ENCODE measurements at regions not wholly inside any gene's neighbourhood (a gene's known extent, or its start where the extent isn't known, plus 50 kb on each side); places are given as distances from the start of the nearest gene placed in this dataset.

DNA sequence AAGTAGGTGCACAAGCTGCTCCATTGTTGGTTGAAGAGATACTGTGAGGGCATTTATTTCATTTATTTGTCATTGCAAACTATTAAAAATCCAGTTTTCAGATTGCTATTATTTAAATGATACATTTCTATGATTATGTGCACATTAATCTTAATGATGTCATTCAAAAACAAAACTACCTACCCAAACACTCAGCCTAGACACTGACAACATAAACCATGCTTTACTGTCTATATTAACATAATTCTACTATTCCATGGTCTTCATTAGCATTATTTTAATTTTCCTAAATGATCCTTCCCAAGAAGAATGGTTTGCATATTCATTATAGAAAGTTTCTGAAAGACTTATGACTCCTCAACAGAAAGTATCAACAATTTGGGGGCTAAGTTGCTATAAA is 813.0 kb upstream of the SLITRK5 start:
- Histone ChIP-seq H3K36me3 (ENCODE audit: insufficient read depth, low read length) (no peaks in the 10 kb centered on the region), H3K9me3 (ENCODE audit: low read depth, low read length) (no peaks in the 10 kb centered on the region), H3K4me3 (no peak overlapping the region), H3K9ac (ENCODE audit: insufficient read length) (no peak overlapping the region), H3K27ac (no peak overlapping the region)
- no peak for TF ChIP-seq EZH2 (IDR thresholded peaks at IDR 0.05)
- TF ChIP-seq FOXP2 (optimal IDR thresholded peaks at IDR 0.05; ENCODE audit: control extremely low read depth, extremely low read length, insufficient read depth), result no peak
- no peak for TF ChIP-seq POLR2AphosphoS5 (IDR thresholded peaks at IDR 0.05; ENCODE audit: borderline replicate concordance, low read depth, low read length)
- no peak for DNase-seq (ENCODE audit: low read depth, low spot score)

DNA sequence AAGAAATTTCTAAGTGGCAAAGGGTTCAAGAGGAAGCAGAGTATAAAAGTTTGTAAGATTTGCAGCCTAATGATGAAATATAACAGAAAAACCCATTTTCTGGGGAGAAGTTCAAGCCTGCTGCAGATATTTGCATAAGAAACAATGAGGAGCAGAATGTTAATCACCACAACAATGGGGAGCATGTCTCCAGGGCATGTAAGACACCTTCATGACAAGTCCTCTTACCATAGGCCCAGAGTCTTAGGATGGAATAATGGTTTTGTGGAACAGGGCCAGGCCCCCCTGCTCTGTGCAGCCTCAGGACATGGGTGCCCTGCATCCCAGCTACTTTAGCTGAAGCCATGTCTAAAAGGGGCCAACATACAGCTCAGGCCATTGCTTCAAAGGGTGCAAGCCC is 809.0 kb upstream of the SLITRK5 start:
- no peak for TF ChIP-seq EZH2 (IDR thresholded peaks at IDR 0.05)
- TF ChIP-seq FOXP2 (optimal IDR thresholded peaks at IDR 0.05; ENCODE audit: control extremely low read depth, extremely low read length, insufficient read depth), result no peak
- no peak for TF ChIP-seq POLR2AphosphoS5 (IDR thresholded peaks at IDR 0.05; ENCODE audit: borderline replicate concordance, low read depth, low read length)
- Histone ChIP-seq H3K9me3 (ENCODE audit: low read depth, low read length) (no peaks in the 10 kb centered on the region), H3K9ac (ENCODE audit: insufficient read length) (no peak overlapping the region), H3K36me3 (ENCODE audit: insufficient read depth, low read length) (no peaks in the 10 kb centered on the region), H3K4me3 (no peak overlapping the region), H3K27ac (no peak overlapping the region)
- DNase-seq (ENCODE audit: low read depth, low spot score), result no peak

DNA sequence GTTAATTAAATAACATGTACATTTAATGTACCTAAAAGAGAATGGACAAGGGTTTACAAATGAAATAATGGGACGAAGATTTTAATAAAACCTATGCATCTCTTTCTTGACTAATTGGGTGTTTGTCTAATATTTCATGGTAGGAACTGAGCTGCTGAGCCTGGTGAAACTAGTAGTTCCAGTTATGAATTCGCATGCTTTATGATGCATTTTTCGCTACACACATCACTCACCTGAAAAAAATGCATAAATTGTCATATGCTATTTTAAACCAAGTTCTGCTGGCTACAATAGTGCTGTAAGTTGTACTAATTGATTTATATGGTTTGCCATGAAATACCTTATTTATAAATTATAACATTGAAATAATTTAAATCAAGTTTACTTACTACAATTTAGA is 806.8 kb upstream of the SLITRK5 start:
- no peaks in the 10 kb centered on the region for H3K9me3 ChIP-seq (ENCODE audit: low read depth, low read length)
- no peak overlapping the region for H3K27ac ChIP-seq
- H3K36me3 ChIP-seq (ENCODE audit: insufficient read depth, low read length), result no peaks in the 10 kb centered on the region
- H3K4me3 ChIP-seq, result no peak overlapping the region
- no peak for TF ChIP-seq POLR2AphosphoS5 (IDR thresholded peaks at IDR 0.05; ENCODE audit: borderline replicate concordance, low read depth, low read length)
- no peak for TF ChIP-seq FOXP2 (optimal IDR thresholded peaks at IDR 0.05; ENCODE audit: control extremely low read depth, extremely low read length, insufficient read depth)
- TF ChIP-seq EZH2 (IDR thresholded peaks at IDR 0.05), result no peak
- DNase-seq (ENCODE audit: low read depth, low spot score), result no peak
- no peak overlapping the region for H3K9ac ChIP-seq (ENCODE audit: insufficient read length)

DNA sequence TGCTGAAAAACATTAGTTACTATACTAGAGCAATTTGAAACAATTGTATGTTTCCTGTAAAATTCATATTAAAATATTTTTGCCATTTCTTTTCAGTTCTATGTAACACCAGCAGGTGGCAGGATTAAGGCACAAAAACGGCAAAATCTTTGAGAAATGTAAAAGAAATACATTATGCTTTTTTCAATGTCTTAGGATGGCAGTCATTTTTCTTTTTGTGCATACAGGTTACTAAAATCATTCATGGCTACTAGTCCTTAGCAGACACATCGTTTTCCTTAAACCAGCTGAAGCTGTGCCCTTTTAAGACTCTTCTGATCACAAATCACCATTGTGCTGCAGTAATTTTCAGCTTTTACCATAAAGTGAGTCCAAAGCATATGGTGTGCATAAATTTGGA is 800.7 kb upstream of the SLITRK5 start:
- no peak overlapping the region for H3K4me3 ChIP-seq
- H3K9me3 ChIP-seq (ENCODE audit: low read depth, low read length), result no peaks in the 10 kb centered on the region
- no peak overlapping the region for H3K9ac ChIP-seq (ENCODE audit: insufficient read length)
- DNase-seq (ENCODE audit: low read depth, low spot score), result peak; percentile 26
- no peak for TF ChIP-seq FOXP2 (optimal IDR thresholded peaks at IDR 0.05; ENCODE audit: control extremely low read depth, extremely low read length, insufficient read depth)
- no peak for TF ChIP-seq POLR2AphosphoS5 (IDR thresholded peaks at IDR 0.05; ENCODE audit: borderline replicate concordance, low read depth, low read length)
- no peak for TF ChIP-seq EZH2 (IDR thresholded peaks at IDR 0.05)
- H3K27ac ChIP-seq, result no peak overlapping the region
- no peaks in the 10 kb centered on the region for H3K36me3 ChIP-seq (ENCODE audit: insufficient read depth, low read length)

DNA sequence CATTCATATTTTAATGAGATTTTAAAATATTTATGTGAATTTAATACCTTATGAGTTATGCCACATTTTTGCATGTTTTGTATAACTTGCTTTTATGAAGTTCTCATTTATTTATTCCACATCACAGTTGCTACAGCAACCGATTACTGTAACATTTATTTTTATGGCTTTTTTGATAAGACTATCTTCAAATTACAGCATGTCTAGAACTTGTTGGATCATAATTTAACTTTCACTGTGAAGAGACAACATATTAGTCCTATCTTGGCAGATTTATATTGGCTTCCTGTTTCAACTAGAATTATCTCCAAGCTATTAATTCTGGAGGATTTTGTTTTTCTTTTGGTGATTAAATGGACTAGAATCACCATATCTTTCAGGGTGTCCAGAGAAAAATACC is 793.7 kb upstream of the SLITRK5 start:
- no peak for DNase-seq (ENCODE audit: low read depth, low spot score)
- TF ChIP-seq FOXP2 (optimal IDR thresholded peaks at IDR 0.05; ENCODE audit: control extremely low read depth, extremely low read length, insufficient read depth), result peak; percentile 35
- no peak for TF ChIP-seq POLR2AphosphoS5 (IDR thresholded peaks at IDR 0.05; ENCODE audit: borderline replicate concordance, low read depth, low read length)
- no peak for TF ChIP-seq EZH2 (IDR thresholded peaks at IDR 0.05)
- H3K36me3 ChIP-seq (ENCODE audit: insufficient read depth, low read length), result no peaks in the 10 kb centered on the region
- no peaks in the 10 kb centered on the region for H3K9me3 ChIP-seq (ENCODE audit: low read depth, low read length)
- H3K27ac ChIP-seq, result no peak overlapping the region
- no peak overlapping the region for H3K9ac ChIP-seq (ENCODE audit: insufficient read length)
- H3K4me3 ChIP-seq, result no peak overlapping the region

DNA sequence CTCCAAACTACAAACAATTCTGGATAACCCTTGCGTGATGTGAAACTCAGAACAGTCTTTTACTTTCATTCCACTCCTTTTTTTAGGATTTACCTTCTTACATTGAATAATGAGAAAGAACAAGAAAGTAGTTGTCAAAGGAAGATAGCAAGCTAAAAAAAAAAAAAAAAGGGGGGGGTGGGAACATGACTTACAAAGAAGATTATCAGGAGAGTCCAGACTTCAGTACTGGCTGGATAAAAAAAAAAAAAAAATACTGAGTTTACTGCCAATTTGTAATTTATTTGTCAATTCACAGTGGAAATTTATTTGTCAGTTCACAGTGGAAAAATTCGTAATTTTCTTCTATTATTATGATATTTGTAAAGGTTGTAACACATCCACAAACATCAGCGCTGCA is 792.4 kb upstream of the SLITRK5 start:
- no peak overlapping the region for H3K9ac ChIP-seq (ENCODE audit: insufficient read length)
- no peak for DNase-seq (ENCODE audit: low read depth, low spot score)
- H3K36me3 ChIP-seq (ENCODE audit: insufficient read depth, low read length), result no peaks in the 10 kb centered on the region
- H3K9me3 ChIP-seq (ENCODE audit: low read depth, low read length), result no peaks in the 10 kb centered on the region
- H3K27ac ChIP-seq, result no peak overlapping the region
- TF ChIP-seq FOXP2 (optimal IDR thresholded peaks at IDR 0.05; ENCODE audit: control extremely low read depth, extremely low read length, insufficient read depth) (no peak), EZH2 (IDR thresholded peaks at IDR 0.05) (no peak), POLR2AphosphoS5 (IDR thresholded peaks at IDR 0.05; ENCODE audit: borderline replicate concordance, low read depth, low read length) (no peak)
- H3K4me3 ChIP-seq, result no peak overlapping the region

DNA sequence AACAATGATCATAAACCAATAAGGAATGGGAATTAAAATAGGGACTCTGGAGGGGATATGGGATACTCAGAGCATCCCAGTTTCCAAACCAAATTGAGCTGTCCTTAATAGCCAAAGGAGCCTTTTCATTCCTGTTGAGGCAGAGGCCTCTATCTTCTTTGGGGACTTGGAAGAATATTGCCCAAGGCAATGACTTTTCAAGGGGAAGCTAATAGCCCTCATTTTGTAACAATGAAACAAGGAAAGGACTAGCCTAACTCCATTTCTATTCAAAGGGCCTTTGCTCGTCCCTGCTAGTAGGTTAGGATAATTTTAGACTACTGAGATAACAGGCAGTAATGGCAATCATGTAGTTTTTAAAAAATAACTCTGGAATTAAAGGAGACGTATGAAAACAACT is 789.8 kb upstream of the SLITRK5 start:
- no peak for TF ChIP-seq EZH2 (IDR thresholded peaks at IDR 0.05)
- TF ChIP-seq POLR2AphosphoS5 (IDR thresholded peaks at IDR 0.05; ENCODE audit: borderline replicate concordance, low read depth, low read length), result no peak
- TF ChIP-seq FOXP2 (optimal IDR thresholded peaks at IDR 0.05; ENCODE audit: control extremely low read depth, extremely low read length, insufficient read depth), result no peak
- no peaks in the 10 kb centered on the region for H3K9me3 ChIP-seq (ENCODE audit: low read depth, low read length)
- H3K36me3 ChIP-seq (ENCODE audit: insufficient read depth, low read length), result no peaks in the 10 kb centered on the region
- no peak overlapping the region for H3K9ac ChIP-seq (ENCODE audit: insufficient read length)
- DNase-seq (ENCODE audit: low read depth, low spot score), result no peak
- no peak overlapping the region for H3K27ac ChIP-seq
- no peak overlapping the region for H3K4me3 ChIP-seq

DNA sequence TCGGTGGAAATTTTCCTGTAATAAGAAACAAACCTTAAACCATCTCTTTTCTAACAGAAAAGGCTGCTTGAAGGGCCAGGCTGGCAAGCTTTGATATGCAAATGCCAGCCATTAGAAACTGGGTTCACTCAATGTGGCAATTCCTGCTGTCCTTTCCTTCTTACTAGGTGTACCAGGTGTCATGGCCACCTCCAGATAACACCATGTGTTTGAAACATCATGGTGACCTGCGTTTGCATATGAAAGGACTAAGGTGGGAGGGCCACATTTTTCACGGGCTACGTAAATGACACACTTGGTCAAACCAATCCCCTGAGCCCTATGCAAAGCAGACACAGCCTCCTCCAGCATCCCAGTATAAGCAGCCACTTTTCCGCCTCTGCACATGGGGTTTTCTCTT is 789.1 kb upstream of the SLITRK5 start:
- H3K27ac ChIP-seq, result no peak overlapping the region
- H3K36me3 ChIP-seq (ENCODE audit: insufficient read depth, low read length), result no peaks in the 10 kb centered on the region
- no peaks in the 10 kb centered on the region for H3K9me3 ChIP-seq (ENCODE audit: low read depth, low read length)
- no peak for DNase-seq (ENCODE audit: low read depth, low spot score)
- TF ChIP-seq FOXP2 (optimal IDR thresholded peaks at IDR 0.05; ENCODE audit: control extremely low read depth, extremely low read length, insufficient read depth) (no peak), POLR2AphosphoS5 (IDR thresholded peaks at IDR 0.05; ENCODE audit: borderline replicate concordance, low read depth, low read length) (no peak), EZH2 (IDR thresholded peaks at IDR 0.05) (no peak)
- no peak overlapping the region for H3K4me3 ChIP-seq
- no peak overlapping the region for H3K9ac ChIP-seq (ENCODE audit: insufficient read length)

DNA sequence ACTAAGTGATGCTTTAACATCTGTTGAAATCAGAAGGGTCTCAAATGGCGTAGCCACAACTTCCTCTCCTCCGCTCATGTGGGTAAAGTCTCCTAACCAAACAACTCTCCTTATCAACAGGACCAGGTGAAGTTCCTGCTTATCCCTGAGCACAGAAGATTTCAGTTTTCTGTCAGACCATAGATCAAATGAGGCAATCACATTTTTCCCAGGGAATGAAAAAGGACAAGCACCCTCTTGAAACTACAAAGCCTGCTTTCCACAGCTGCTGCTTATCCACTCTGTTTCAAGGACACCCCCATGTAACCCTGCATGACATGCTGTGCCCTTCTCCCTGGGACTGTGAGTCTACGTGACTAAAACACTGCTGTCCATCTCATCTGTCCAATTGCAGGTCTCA is 788.3 kb upstream of the SLITRK5 start:
- Histone ChIP-seq H3K9me3 (ENCODE audit: low read depth, low read length) (no peaks in the 10 kb centered on the region), H3K27ac (no peak overlapping the region), H3K4me3 (no peak overlapping the region), H3K9ac (ENCODE audit: insufficient read length) (no peak overlapping the region), H3K36me3 (ENCODE audit: insufficient read depth, low read length) (no peaks in the 10 kb centered on the region)
- no peak for DNase-seq (ENCODE audit: low read depth, low spot score)
- no peak for TF ChIP-seq EZH2 (IDR thresholded peaks at IDR 0.05)

Measured in SK-N-MC (cell line).